ENCODE measurements at regions not wholly inside any gene's neighbourhood (a gene's known extent, or its start where the extent isn't known, plus 50 kb on each side); places are given as distances from the start of the nearest gene placed in this dataset.

- no peak for DNase-seq
- intact Hi-C loops (cut with DNase I) = no loop called here
Observed at GRCh38 chr2:65869296-65869695, 436.9 kb upstream of the SPRED2 start.

GRCh38 chr2:65868177-65868576, 435.8 kb upstream of the SPRED2 start:
- no peak for DNase-seq
- intact Hi-C loops (cut with DNase I) = no loop called here

- DNase-seq = no peak
- intact Hi-C loops (cut with DNase I) = no loop called here
Observed at GRCh38 chr2:65867446-65867845, 435.0 kb upstream of the SPRED2 start.

- intact Hi-C loops (cut with DNase I) = no loop called here
- no peak for DNase-seq
Observed at GRCh38 chr2:65866148-65866547, 433.7 kb upstream of the SPRED2 start.

GRCh38 chr2:65864619-65865018, 432.2 kb upstream of the SPRED2 start:
- DNase-seq = no peak
- intact Hi-C loops (cut with DNase I) = no loop called here

GRCh38 chr2:65863713-65864112, 431.3 kb upstream of the SPRED2 start:
- intact Hi-C loops (cut with DNase I) = no loop called here
- DNase-seq = no peak

GRCh38 chr2:65856928-65857327, 424.5 kb upstream of the SPRED2 start:
- no peak for DNase-seq
- intact Hi-C loops (cut with DNase I) = no loop called here

- intact Hi-C loops (cut with DNase I) = no loop called here
Observed at GRCh38 chr2:65856423-65856822, 424.0 kb upstream of the SPRED2 start.

GRCh38 chr2:65850695-65851094, 418.3 kb upstream of the SPRED2 start:
- DNase-seq = no peak
- intact Hi-C loops (cut with DNase I) = no loop called here

More at GRCh38 chr2:65856423-65856822, 424.0 kb upstream of the SPRED2 start:
- DNase-seq = no peak

GRCh38 chr2:65846989-65847678, 414.7 kb upstream of the SPRED2 start:
- DNase-seq = no peak
- intact Hi-C loops (cut with DNase I) = no loop called here

GRCh38 chr2:65845442-65846182, 413.2 kb upstream of the SPRED2 start:
- intact Hi-C loops (cut with DNase I) = no loop called here
- DNase-seq = no peak

GRCh38 chr2:65842104-65842503, 409.7 kb upstream of the SPRED2 start:
- no peak for DNase-seq
- intact Hi-C loops (cut with DNase I) = no loop called here

GRCh38 chr2:65835975-65836549, 403.7 kb upstream of the SPRED2 start:
- intact Hi-C loops (cut with DNase I) = no loop called here
- no peak for DNase-seq

GRCh38 chr2:65834771-65835475, 402.5 kb upstream of the SPRED2 start:
- intact Hi-C loops (cut with DNase I) = no loop called here
- DNase-seq = no peak

GRCh38 chr2:65834062-65834461, 401.7 kb upstream of the SPRED2 start:
- no peak for DNase-seq
- intact Hi-C loops (cut with DNase I) = no loop called here

- intact Hi-C loops (cut with DNase I) = no loop called here
Observed at GRCh38 chr2:65831509-65831908, 399.1 kb upstream of the SPRED2 start.

GRCh38 chr2:65826567-65826966, 394.2 kb upstream of the SPRED2 start:
- no peak for DNase-seq
- intact Hi-C loops (cut with DNase I) = no loop called here

More at GRCh38 chr2:65831509-65831908, 399.1 kb upstream of the SPRED2 start:
- no peak for DNase-seq

- intact Hi-C loops (cut with DNase I) = no loop called here
- DNase-seq = no peak
Observed at GRCh38 chr2:65823511-65823910, 391.1 kb upstream of the SPRED2 start.

GRCh38 chr2:65820454-65820853, 388.1 kb upstream of the SPRED2 start:
- intact Hi-C loops (cut with DNase I) = no loop called here
- DNase-seq = no peak

- intact Hi-C loops (cut with DNase I) = no loop called here
Observed at GRCh38 chr2:65819963-65820362, 387.6 kb upstream of the SPRED2 start.

GRCh38 chr2:65818873-65819451, 386.6 kb upstream of the SPRED2 start:
- intact Hi-C loops (cut with DNase I) = no loop called here

More at GRCh38 chr2:65819963-65820362, 387.6 kb upstream of the SPRED2 start:
- DNase-seq = no peak

More at GRCh38 chr2:65818873-65819451, 386.6 kb upstream of the SPRED2 start:
- no peak for DNase-seq

All from posterior cingulate gyrus (tissue), 11 donors.